Nephron progenitor cell (in vitro differentiated cells): ENCODE measurements at regions not wholly inside any gene's neighbourhood (a gene's known extent, or its start where the extent isn't known, plus 50 kb on each side); places are given as distances from the start of the nearest gene placed in this dataset.

Source experiments
- DNase-seq: peaks from one replicate; pipeline ENCODE4 v3.0.0; 2021
- H3K27ac Mint-ChIP-seq: 2 replicates; pipeline ENCODE4 v1.8.0; 2021; ENCODE audit warnings: mild to moderate bottlenecking, moderate library complexity, mixed read lengths
- H3K27me3 Mint-ChIP-seq: 2 replicates; pipeline ENCODE4 v1.8.0; 2021; ENCODE audit warnings: mild to moderate bottlenecking, low read depth, mixed read lengths; ENCODE audit not compliant: poor library complexity
- H3K36me3 Mint-ChIP-seq: 2 replicates; pipeline ENCODE4 v1.8.0; 2021; ENCODE audit warnings: low read depth, mixed read lengths
- H3K4me1 Mint-ChIP-seq: 2 replicates; pipeline ENCODE4 v1.8.0; 2021; ENCODE audit warnings: mixed read lengths
- H3K4me3 Mint-ChIP-seq: 2 replicates; pipeline ENCODE4 v1.8.0; 2021; ENCODE audit warnings: mild to moderate bottlenecking, moderate library complexity, mixed read lengths
- H3K9me3 Mint-ChIP-seq: 2 replicates; pipeline ENCODE4 v1.8.0; 2021; ENCODE audit warnings: mild to moderate bottlenecking, moderate library complexity, mixed read lengths
- TF ChIP-seq, protein P1 (sequence below): fragments of 200-600 bp; sonication (generic); IDR thresholded peaks from 2 replicates; pipeline ENCODE4 v1.5.0; 2021; ENCODE audit warnings: antibody characterized with exemption

DNA sequence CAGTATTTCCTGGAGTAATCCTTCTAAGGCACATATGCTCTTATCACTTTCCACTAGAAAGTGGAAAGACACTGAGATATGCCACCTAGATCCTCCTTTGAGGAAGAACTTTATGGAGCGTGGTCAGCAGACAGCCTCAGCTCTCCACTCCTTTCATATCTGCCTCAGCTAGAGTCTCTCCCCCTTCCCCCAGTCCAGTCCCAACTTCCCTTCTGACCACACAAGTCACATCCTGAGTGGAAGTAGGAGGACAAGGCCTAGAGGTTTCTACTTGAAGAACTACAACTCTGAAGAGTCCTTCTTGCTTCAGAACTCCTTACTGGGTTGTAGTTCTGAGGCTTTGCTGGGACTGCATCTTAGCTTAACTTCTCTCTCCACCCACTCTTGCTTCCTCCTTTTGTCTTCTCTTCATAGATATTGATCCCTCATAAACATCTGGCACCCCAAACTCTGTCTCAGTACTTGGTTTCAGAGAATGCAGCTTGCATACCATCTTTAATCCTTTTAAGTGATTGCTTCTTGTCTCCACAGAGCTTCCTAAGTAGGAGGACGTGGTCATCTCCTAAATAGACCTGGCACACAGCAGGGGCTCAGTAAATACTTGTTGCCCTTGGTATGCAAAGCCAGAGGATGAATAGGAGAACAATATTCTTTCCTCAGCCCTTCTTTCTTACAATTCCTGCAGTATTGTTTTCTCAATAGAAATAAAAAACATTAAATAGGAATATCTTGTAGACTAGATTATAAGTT, 109.6 kb downstream of the OXSM start:
- Mint-ChIP-seq H3K36me3 (no peaks in the 10 kb centered on the region), H3K9me3 (no peaks in the 10 kb centered on the region), H3K27me3 (no peaks in the 10 kb centered on the region), H3K4me1 (no peaks in the 10 kb centered on the region), H3K4me3 (no peak overlapping the region), H3K27ac (no peak overlapping the region)
- TF ChIP-seq, protein P1, sequence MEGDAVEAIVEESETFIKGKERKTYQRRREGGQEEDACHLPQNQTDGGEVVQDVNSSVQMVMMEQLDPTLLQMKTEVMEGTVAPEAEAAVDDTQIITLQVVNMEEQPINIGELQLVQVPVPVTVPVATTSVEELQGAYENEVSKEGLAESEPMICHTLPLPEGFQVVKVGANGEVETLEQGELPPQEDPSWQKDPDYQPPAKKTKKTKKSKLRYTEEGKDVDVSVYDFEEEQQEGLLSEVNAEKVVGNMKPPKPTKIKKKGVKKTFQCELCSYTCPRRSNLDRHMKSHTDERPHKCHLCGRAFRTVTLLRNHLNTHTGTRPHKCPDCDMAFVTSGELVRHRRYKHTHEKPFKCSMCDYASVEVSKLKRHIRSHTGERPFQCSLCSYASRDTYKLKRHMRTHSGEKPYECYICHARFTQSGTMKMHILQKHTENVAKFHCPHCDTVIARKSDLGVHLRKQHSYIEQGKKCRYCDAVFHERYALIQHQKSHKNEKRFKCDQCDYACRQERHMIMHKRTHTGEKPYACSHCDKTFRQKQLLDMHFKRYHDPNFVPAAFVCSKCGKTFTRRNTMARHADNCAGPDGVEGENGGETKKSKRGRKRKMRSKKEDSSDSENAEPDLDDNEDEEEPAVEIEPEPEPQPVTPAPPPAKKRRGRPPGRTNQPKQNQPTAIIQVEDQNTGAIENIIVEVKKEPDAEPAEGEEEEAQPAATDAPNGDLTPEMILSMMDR: no peak
- DNase-seq: no peak

- DNase-seq: no peak
- TF ChIP-seq, protein P1: no peak
- H3K27me3 Mint-ChIP-seq: no peaks in the 10 kb centered on the region
- no peak overlapping the region for H3K27ac Mint-ChIP-seq
- no peaks in the 10 kb centered on the region for H3K9me3 Mint-ChIP-seq
- no peak overlapping the region for H3K4me3 Mint-ChIP-seq
- H3K36me3 Mint-ChIP-seq: no peaks in the 10 kb centered on the region
- peaks cover 3% of the 10 kb centered on the region for H3K4me1 Mint-ChIP-seq
Measured at GRCh38 chr3:25900161-25900560, 110.3 kb downstream of the OXSM start.

DNA sequence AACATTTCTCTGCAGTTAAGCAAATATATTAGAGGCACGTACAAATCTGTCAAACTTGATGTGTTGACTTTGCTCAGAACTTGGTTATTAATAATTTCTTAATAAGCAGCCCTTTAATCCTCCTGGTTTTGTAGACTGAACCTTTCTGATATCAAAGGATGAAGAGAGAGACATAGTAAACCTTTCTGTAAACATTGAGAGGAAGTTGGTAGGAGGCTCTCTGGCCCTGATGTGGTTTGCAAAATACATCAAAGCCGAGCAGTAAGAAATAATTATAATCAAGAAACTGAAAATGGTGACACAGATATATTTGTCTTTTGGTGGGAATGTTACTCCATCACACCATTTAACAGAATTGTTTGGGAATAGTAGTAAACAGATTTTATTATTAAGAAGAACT, 111.9 kb downstream of the OXSM start:
- Mint-ChIP-seq H3K9me3 (no peaks in the 10 kb centered on the region), H3K4me1 (peaks cover 4% of the 10 kb centered on the region), H3K4me3 (no peak overlapping the region), H3K27ac (no peak overlapping the region), H3K27me3 (no peaks in the 10 kb centered on the region), H3K36me3 (no peaks in the 10 kb centered on the region)
- TF ChIP-seq, protein P1: no peak
- DNase-seq: no peak

DNA sequence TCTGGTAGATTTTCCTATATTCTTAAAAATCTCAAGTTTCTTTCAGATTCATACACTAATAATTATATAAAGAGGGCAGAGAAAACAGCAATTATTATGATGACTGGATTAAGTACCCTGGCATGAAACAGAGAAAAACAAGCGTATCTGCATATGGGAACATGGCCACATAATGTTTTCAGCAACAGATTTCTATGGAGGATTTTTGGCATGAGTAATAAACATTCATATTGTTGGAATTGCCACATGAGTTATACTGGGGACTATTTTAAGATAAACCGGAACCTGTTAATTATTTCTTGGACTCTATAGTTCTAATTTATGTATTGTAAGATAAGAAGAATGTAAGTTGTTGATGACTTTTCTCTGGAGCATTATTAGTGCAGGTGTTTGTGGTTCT, 112.7 kb downstream of the OXSM start:
- TF ChIP-seq, protein P1: no peak
- DNase-seq: no peak
- no peaks in the 10 kb centered on the region for H3K27me3 Mint-ChIP-seq
- no peak overlapping the region for H3K27ac Mint-ChIP-seq
- peaks cover 4% of the 10 kb centered on the region for H3K4me1 Mint-ChIP-seq
- no peak overlapping the region for H3K4me3 Mint-ChIP-seq
- H3K9me3 Mint-ChIP-seq: no peaks in the 10 kb centered on the region
- no peaks in the 10 kb centered on the region for H3K36me3 Mint-ChIP-seq

DNA sequence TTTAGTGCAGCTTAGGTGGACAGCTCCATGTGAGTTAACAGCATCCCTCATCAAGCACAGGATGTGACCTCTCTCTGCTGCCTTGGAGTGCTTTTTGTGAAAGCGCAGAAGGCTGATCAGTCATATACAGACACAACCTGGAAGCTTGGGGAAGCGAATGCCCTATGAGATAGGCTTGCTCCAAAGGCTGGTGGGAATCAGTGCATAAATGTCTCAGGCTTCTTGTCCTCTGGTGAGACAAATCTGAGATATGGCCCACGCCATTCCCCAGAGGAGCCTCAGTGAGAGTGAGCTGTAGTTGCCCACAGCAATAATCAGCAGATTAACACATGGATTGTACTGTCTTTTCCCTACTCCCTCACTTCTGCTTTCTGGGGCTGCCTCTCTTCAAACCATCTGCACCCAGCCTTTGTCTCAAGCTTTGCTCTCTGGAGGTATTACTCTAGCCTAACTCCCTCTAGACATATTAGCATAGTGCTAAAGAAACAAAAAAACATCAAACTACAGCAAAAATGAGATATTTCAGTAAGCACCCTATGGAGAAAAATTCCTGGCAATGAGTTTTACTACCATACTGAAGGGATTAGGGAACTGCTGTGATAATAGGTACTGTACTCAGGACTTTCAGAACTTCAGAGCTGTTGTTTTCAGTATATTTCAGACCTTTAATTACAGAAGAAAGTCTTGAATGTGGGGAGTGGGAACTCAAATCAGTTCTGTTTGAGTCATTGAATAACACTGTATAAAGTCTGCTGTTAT, 113.7 kb downstream of the OXSM start:
- H3K27ac Mint-ChIP-seq: no peak overlapping the region
- no peaks in the 10 kb centered on the region for H3K36me3 Mint-ChIP-seq
- no peaks in the 10 kb centered on the region for H3K9me3 Mint-ChIP-seq

More for the DNA sequence above, 113.7 kb downstream of the OXSM start:
- no peak for DNase-seq
- TF ChIP-seq, protein P1: no peak
- H3K4me3 Mint-ChIP-seq: no peak overlapping the region
- peaks cover 4% of the 10 kb centered on the region for H3K4me1 Mint-ChIP-seq
- H3K27me3 Mint-ChIP-seq: no peaks in the 10 kb centered on the region
